ENCODE measurements at regions not wholly inside any gene's neighbourhood (a gene's known extent, or its start where the extent isn't known, plus 50 kb on each side); places are given as distances from the start of the nearest gene placed in this dataset.

- TF ChIP-seq CTCF (conservative IDR thresholded peaks at IDR 0.05; ENCODE audit: low read depth in 2 of 2): no peak
- no peak for TF ChIP-seq CREB1 (CRISPR knock-in tag; IDR thresholded peaks at IDR 0.05; ENCODE audit: low read depth)
- no peak for TF ChIP-seq ETS1 (IDR thresholded peaks at IDR 0.05)
- no peak for TF ChIP-seq REST (IDR thresholded peaks at IDR 0.05; ENCODE audit: unreplicated experiment)
- no peak for TF ChIP-seq EZH2 (IDR thresholded peaks at IDR 0.05; ENCODE audit: low read depth, unreplicated experiment)
- no peak for TF ChIP-seq STAT1 (IDR thresholded peaks at IDR 0.05; ENCODE audit: unreplicated experiment)
- TF ChIP-seq POLR2AphosphoS5 (IDR thresholded peaks at IDR 0.05; ENCODE audit: low read depth): no peak
- TF ChIP-seq JUNB (IDR thresholded peaks at IDR 0.05; ENCODE audit: unreplicated experiment): no peak
- no peak for TF ChIP-seq EZH2phosphoT487 (IDR thresholded peaks at IDR 0.05; ENCODE audit: unreplicated experiment)
- TF ChIP-seq ZNF114 (CRISPR knock-in tag; IDR thresholded peaks at IDR 0.05): no peak
- no peak for TF ChIP-seq ZNF331 (CRISPR knock-in tag; IDR thresholded peaks at IDR 0.05; ENCODE audit: low read depth)
- TF ChIP-seq ZNF462 (CRISPR knock-in tag; IDR thresholded peaks at IDR 0.05): no peak
Observed at GRCh38 chr9:1829719-1830118, 185.4 kb upstream of the SMARCA2 start.

Measured in GM23338 (cell line).